ENCODE measurements at regions not wholly inside any gene's neighbourhood (a gene's known extent, or its start where the extent isn't known, plus 50 kb on each side); places are given as distances from the start of the nearest gene placed in this dataset.

DNA sequence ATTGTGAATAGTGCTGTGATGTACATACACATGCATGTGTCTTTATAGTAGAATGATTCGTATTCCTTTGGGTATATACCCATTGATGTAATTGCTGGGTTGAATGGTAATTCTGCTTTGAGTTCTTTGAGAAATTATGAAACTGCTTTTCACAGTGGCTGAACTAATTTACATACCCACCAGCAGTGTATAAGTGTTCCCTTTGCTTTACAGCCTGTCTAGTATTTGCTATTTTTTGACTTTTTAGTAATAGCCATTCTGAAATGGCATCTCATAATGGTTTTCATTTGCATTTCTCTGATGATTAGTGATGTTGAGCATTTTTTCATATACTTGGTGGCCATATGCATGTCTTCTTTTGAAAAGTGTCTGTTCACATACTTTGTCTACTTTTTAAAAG, 54.5 kb upstream of the FAM78B start:
- DNase-seq: no peak

DNA sequence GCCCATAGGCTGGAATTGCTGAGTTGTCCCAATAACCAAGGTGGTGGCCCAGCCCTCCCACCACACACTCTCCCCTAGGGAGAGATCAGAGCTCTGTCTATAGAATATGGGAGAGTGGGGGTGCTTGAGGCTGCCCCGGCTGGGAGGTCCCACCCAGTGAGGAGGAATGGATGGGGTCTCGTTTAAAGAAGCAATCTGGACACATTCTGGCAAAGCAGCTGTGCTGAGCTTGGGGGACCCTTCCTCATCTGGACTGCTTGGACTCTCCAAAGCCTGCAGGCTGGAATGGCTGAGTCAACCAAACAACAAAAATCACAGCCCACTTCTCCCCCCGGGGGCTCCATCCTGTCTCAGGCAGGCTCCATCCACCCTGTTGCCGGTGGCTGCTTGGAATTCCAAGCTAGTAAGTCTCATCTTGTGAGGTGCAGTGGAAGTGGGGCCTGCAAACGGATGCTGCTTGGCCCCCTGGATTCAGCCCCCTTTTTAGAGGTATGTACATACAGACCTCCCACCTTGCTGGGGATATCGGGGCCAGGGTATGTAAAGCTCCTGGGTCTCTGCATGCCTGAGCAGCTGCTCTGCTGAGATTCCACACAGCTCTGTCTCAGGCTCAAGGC, 67.1 kb upstream of the FAM78B start:
- no peak for DNase-seq

DNA sequence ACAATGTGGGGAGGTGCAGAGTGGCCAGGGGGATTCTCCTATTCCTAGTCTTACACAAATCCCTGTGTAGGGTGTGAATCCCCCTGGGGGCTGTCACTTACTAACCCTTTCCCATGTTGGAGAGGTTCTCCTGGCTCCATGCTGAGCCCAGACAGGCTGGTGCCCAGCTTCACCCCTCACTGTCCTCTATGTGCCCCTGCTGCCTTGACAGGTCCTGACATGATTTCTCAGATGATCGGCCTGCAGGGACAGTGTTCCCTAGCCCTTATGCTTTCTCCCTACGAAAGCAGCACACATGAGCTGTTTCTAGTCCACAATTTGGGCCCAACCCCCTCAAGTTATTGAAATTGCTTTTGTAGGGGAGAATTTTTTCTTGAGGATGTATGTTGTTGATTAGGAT, 68.9 kb upstream of the FAM78B start:
- DNase-seq: no peak

DNA sequence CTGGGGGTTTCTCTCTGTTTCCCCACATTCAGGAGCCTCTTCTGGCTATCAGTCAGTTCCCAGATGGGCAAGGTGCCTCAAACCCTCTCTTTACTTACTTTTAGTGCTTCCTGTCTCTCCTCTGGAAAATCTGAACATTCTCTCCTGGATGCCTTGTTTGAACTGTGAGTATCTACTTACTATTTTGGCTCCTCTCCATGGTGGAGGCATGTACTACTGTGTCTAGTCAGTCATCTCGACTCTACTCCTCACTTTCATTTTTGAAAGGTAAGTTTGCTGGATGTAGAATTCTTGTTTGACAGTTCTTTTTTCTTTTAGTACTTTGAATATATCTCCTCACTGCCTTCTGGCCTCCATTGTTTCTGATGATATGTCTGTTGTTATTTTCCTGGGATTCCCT, 70.9 kb upstream of the FAM78B start:
- no peak for DNase-seq

DNA sequence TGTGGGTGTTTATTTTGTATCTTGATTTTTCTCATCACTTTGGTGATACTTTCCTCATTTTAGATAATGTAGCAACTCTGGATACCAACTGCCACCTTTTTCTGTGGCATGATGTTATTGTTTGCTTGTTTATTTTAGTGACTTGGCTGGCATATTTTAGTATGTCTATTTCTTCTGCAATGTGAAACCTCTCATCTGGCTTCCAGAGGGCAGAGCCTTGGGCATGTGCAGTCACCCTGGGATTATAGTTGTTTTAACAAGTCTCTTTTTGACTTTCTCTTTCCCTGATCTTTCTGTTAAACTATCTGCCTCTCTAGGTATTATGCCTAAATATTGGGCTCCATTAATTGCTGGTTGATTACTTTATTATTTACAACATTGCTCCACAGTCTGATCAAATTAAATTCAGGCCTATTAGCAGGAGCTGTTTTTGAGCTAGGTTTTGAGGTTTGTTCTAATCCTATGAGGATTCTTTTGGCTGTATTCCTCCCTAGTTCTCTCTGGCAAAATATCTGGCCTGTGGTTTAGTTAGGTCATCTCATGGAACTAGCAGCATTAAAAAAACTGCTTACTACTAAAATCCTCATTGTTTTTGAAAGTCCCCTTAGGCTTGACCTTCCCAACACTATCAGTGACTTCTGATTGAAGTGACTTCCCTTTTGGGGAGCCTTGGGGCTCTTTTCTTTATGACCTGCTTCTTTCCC, 86.4 kb upstream of the FAM78B start:
- no peak for DNase-seq

DNA sequence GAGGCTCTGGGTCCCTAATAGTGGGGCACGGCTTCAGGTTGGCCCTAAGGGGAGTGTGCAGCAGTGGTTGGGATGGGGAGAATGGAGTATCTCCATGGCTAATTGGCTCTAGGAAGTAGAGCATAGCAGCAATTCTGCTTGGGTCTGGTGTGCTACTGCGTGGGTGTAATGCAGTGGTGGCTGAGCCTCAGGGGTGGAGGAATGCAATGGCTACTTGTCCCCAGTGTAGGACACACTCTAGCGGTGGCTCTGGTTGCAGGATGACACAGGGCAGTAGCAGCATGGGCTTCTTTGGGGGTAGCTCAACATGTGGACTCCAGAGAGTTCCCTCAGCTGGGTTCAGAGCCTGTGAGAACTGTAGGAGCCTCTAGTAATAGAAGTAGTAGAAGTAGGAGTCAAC, 91.2 kb upstream of the FAM78B start:
- no peak for DNase-seq

DNA sequence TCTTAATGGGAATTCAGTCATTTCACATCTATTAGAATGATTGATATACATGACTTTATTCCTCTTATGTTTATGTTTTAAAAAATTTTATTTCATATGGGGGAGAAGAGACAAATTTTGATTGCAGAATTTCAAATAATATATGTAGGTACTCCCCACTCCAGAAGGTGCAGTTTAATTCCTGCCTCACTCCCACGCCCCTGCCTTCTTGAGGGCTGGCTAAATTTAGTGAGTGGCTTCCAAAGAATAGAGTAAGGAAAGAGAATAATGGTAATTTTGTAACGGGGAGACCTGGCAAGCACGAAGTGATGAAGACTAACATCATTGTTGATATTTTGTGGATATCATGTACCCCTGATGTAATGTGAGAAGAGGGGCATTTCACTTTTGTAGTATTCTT, 94.7 kb upstream of the FAM78B start:
- DNase-seq: no peak

DNA sequence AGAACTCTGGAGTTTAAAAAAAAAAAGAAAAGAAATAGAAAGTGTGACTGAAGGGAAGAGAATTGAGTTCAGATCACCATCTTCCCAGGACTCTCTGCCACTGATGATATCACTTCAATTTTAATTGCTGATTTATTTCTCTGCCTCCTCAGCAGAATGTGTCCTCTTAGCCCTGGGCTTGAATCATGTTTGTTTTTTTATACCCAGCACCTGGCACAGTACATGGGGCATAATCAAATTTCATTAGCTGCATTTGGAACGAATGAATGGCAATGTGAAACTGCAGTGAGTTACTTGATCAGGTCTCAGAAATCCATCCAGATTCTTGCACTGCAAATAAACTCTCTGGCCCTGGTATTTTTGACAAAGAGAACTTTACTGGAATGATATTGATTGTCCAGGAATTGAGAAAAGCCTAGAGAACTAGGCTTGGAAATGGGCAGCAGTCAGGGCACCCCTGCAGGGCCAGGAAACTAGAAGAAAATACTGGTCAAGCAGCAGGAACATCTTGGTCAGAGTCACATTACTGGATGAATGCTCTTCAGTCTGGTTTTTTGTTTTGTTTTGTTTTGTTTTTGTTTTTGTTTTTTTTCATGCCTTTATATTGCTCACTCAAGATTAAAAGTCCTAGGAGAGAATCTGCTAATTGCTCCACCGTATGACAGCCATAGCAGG, 103.8 kb upstream of the FAM78B start:
- no peak for DNase-seq

DNA sequence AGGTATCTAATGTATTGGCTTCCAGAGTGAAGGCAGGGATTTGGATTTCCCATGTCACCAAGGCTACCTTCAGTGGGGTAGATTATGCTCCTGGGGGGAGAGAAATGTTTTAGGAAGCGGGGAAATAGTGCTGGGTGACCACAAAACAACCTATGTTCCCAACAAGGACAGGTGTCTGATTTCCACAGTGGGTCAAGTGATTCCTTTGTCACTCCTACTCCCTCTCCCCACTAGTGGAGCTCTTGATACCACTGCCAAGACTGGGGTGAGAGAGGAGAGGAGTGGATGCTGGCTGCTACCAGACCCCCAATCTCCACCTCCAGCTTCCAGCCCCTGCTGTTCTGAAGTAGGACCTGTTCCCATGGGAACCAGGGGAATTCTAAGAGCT, 104.3 kb upstream of the FAM78B start:
- no peak for DNase-seq

DNA sequence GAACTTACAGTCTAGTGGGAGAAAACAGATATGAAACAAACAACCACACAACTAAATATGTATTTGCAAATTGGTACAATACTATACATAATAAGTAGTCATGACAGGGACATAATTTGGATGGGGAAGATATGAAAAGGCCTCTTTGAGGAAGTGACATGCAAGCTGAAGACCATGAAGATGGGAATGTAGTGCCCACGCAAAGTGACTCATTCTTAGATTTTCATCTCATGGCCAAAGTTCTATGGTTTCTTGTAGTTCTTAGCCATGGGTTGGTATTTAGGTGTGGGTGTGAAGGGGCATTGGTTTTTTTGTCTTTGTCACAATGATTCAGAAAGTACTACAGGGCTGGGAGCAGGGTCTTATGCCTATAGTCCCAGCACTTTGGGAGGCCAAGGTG, 105.4 kb upstream of the FAM78B start:
- no peak for DNase-seq

DNA sequence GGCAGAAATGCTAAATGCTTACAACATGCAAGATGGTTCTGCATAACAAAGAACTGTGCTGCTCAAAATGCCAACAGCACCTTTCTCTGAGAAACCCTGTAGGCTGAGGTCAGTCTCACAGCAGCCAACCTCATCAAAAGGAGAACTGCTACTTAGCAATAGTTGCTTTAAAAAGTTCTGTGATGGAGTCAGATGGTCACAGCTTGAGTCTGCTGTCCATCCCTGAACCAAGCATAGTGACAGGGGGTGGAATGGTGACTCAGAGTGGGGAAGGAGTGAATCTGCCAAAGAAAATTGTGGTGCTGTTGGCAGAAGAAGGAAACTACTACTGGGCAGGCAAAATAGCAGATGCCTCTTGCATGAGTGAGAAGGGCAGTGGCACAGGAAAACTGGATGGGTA, 106.0 kb upstream of the FAM78B start:
- no peak for DNase-seq

DNA sequence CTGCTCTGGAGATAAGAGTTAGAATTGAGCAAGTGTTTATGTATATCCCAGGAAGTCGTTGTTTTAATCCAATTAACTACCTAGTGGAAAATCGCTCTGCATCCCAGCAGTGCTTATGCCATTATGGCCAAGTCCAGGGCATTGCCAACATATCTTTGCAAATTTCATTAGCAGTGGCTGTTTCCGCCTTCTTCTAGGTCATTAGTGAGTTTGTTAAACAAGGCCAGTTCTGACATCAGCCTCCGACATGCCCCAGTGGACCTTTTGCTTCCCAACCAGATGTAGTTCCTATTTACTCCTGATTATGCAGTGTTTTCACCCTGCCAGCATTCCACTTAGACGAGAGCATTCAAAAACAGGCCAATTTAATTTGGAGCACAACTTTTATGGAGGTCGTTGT, 106.8 kb upstream of the FAM78B start:
- DNase-seq: no peak

DNA sequence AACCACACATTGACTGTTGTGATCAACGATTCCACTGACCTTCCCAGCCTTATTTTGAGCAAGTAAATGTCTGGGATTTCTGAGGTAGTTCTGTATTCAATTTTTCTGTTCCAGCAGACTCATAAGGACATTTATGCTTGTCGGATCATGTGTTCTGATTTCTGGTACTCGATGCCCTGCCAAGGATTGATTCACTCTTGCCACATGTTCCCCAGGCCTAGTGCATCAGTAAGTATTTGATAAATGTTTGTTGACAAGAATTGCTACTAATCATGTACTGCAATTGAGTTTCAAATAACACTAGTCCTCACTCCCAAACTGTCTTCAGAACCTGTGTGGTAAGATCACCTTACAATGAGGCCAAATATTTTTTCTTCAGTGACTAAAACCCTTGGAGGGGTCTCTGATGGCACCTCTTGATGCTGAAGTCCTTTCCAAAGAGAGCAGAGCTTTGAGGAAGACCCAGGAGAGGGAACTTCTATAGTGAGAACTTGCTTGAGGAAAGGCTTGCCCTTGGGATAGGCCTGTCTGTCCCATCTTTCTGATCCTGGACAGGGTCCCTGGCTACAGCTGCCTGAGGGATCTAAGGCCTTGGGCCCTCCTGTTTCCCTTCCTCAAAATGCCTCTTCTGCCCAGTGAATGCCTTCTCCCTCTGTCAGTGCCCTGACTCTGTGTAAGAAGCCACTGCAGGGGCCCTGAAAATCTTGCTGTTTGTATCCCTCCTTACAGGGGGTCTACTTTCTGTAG, 115.8 kb upstream of the FAM78B start:
- no peak for DNase-seq

DNA sequence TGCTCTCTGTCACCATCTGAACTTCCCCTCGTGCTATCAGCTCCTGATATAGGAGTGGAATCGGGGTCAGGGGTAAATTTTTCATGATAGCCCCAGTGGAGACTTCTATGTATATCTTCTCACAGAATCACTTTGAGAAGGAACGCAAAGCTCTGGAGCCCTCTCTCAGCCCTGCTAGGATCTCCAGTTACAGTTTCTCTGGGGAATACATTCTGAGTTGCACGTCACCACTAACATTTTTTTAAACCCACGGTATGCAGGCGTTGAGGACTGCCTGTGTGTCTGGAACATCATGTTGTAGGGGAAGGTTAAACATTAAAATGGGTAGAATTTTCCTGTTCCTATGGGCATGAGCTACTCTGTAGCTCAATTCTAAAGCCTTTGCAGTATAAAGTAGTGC, 116.4 kb upstream of the FAM78B start:
- DNase-seq: no peak

DNA sequence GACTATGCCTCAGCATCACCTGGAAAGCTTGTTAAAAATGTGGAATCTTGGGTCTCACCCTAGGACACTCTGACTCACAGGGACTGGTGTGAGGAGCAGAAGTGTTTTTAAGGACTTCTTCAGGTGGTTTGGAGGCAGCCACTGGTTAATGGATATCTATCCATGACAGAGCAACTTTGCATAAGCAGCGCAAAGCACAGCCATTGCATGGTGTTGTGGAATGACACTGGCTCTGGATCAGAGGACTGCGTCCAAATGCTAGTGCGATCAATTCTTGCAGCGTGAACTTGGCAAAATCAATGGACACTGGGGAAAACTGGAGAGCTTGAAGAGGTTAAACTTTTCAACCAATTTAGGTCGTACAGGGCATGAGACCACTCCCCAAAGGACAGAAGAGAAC, 116.8 kb upstream of the FAM78B start:
- no peak for DNase-seq

DNA sequence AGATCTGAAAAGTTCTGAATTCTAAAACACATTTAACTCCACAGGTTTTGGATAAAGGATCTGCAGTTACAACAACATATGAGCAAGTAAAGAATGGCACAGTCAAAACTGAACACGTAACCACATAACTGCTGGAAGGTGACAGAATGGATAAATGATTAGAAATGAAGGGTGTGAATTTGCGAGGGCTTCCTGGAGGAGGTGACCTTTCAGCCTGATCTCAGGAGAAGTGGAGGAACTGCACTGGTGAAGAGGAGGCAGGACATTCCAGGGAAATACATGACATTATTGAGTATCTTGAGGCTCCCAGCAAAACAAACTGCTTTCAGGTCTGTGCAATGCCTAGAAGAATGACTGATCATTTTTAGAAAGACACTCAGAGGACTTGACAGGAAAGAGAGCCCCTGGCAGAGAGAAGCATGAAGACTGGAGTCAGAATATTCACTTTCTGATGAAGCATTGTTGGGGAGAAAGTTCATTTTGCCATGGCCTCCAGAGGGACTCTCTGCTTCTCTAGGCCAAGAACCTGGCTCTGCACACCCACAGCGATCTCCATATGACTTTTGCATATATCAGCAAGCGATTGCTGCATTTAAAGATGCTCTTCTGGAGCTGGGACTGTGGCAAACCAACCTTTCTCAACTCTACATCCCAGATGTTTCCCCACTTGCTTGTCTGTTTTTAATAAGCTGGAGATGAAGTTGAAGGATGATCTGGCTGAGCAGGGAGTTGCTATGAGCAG, 122.7 kb upstream of the FAM78B start:
- no peak for DNase-seq

DNA sequence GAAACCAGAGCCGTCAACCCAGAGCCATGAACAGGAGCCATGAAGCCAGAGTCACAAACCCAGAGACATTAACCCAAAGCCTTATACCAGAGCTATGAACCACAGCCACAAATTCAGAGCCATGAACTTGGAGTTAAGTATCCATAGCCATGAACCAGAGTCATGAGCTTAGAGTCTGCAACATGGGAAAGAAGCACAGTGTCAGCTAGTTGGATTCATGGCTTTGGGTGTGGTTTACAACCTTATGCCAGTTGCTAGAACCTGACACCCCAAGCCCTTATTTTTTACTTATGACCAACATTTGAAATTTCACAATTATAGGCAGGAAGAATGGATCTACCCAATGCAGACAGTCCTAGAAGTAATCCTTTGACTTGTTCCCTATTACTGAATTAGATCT, 128.9 kb upstream of the FAM78B start:
- no peak for DNase-seq

DNA sequence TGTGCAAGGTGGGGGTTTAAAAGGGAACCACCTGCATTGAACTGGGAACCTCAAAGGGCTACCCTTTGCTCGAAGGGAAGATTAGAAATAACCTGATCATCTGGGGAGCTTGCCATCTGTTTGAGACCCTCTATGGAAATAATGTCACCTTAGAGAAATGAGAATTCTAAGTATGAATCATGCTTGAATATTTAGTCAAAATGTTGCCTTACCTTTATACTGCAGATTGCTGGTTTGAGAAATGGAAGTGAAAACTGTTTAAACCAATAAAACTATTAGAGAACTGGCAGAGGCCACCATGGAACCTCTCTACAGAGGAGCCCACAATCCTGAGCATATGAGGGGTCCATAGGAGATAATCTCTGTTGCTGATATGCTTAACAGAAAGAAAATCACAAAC, 131.2 kb upstream of the FAM78B start:
- DNase-seq: no peak

DNA sequence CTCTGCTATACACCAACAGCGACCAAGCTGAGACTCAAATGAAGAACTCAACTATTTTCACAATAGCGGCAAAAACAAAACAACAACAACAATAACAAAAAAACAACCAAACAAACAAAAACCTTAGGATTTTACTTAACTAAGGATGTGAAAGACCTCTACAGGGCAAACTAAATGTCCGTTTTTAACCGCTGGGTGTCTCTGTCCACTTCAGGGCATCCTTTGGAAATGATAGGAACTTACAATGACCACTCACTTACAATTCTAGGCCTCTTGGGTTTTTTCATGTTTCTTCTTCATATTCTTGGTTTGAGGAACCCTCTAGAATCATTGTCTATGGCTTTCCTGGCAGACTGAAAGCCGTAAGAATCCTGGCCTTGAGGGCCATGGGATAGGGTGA, 134.0 kb upstream of the FAM78B start:
- DNase-seq: no peak

DNA sequence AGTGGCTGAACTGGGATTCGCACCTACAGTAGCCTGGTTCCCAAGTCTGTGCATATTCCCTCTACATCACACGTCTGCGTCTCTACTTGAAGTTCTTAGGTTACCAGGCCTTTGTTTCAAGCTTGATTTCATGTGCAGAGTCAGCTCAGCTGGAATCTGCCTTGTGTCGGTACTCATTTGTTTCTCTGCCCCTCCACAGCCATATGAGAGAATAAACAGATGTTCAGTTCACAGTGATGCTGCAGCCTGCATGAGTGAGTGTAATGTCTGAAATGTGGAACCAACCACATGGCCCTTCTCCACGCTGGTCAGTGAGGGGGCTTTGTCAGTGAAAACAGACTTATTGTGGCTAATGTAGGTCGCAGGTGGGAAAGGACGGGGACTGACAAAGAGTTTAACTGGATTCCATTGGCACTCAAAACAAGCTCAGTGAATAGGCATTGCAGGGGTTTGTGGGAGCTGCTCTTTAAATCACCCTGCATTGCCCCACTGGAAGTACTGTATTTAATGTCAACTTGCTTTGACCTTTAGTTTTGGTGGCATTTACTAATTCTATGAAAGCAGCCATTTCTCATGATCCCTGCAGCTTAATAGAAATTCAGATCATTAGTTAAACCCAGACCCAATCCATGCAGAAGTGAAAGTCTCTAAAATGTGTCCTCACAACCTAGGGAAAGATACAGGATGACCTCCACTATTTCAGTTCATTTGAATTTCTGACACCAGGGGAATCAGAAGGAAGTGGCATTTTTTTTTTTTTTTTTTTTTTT, 136.4 kb upstream of the FAM78B start:
- DNase-seq: no peak

DNA sequence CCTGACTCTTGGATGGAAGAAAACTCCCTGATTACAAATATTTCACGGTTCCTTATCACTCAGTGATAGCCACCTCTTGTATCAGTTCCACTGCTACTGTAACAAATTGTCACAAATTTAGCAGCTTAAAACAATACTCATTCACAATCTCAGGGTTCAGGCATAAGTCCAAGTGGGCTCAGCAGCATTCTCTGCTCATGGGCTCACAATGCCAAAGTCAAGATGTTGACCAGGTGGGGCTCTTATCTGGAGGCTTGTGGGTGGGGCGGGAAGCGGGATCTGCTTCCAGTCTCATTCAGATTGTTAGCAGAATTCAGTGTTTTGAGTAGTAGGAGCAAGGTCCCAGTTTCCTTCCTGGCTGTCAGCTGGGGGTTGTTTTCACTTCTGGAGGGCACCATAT, 137.3 kb upstream of the FAM78B start:
- DNase-seq: no peak
